Tibial artery (tissue), 4 donors: ENCODE measurements at regions not wholly inside any gene's neighbourhood (a gene's known extent, or its start where the extent isn't known, plus 50 kb on each side); places are given as distances from the start of the nearest gene placed in this dataset.

Experiments
- DNase-seq, 2 donors: peaks; one replicate each; pipeline ENCODE4 v3.0.0-alpha.2; 2019
- H3K27ac ChIP-seq, 2 donors: fragments of 200-600 bp; sonication (generic) in 1 of 2; 1 replicate in 1 of 2; 2 replicates in 1 of 2; pipeline ENCODE4 v1.5.1; 2018 to 2019; ENCODE audit warnings: mild to moderate bottlenecking in 1 of 2
- H3K27me3 ChIP-seq, 2 donors: fragments of 200-600 bp; sonication (generic) in 1 of 2; one replicate each; pipeline versions ENCODE4 v1.5.1 to v1.6.0; 2016 to 2019
- H3K36me3 ChIP-seq, 3 donors: fragments of 200-600 bp; sonication (generic) in 2 of 3; one replicate each; pipeline ENCODE4 v1.5.1; 2016 to 2019; ENCODE audit warnings: mild to moderate bottlenecking in 2 of 3
- H3K4me1 ChIP-seq, 4 donors: fragments of 200-600 bp; sonication (generic) in 2 of 4; 1 replicate in 3 of 4; 2 replicates in 1 of 4; pipeline ENCODE4 v1.5.1; 2016 to 2019
- H3K4me3 ChIP-seq, 2 donors: fragments of 200-600 bp; sonication (generic) in 1 of 2; 1 replicate in 1 of 2; 2 replicates in 1 of 2; pipeline ENCODE4 v1.5.1; 2018 to 2019; ENCODE audit warnings: mild to moderate bottlenecking in 2 of 2
- H3K9me3 ChIP-seq, 3 donors: fragments of 200-600 bp; sonication (generic) in 1 of 3; one replicate each; pipeline ENCODE4 v1.5.1; 2016 to 2019
- intact Hi-C: fragments of 100-400 bp; cut with DNase I; formaldehyde crosslinking; loops from one replicate; pipeline ENCODE4 v1.15.0; 2023; ENCODE audit warnings: low total_unique reads
- TF ChIP-seq, protein P1 (sequence below), 2 experiments: fragments of 200-600 bp in 1 of 2; fragments of 450-650 bp in 1 of 2; IDR thresholded peaks; one replicate each; pipeline ENCODE4 v1.5.1; 2017 to 2019; ENCODE audit warnings: antibody characterized with exemption in 2 of 2, mild to moderate bottlenecking in 1 of 2, moderate library complexity in 1 of 2

DNA sequence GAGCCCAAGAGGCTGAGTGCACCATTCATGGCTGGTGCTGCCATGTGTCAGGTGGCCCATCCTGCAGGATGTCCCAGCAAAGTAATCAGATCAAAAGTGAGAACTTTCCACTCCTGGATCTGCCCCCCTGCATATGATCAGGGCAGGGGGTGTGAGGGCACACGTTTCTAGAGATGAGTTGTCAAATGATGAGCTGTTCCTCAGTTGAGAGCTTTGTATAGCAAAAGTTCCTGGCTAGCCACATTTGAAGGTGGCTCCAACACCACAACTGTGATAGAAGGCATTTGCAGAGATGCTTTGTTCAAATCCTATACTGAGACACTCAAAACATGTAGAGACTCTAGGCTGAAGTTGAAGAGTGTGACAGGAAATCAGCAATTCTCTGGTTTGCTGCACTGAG is 501.8 kb downstream of the BCOR start:
- H3K9me3 ChIP-seq = no peaks in the 10 kb centered on the region
- no peak overlapping the region for H3K4me3 ChIP-seq
- intact Hi-C loops = no loop called here
- H3K27me3 ChIP-seq = no peaks in the 10 kb centered on the region
- H3K27ac ChIP-seq = no peak overlapping the region
- DNase-seq = no peak
- no peaks in the 10 kb centered on the region for H3K36me3 ChIP-seq
- TF ChIP-seq, protein P1, sequence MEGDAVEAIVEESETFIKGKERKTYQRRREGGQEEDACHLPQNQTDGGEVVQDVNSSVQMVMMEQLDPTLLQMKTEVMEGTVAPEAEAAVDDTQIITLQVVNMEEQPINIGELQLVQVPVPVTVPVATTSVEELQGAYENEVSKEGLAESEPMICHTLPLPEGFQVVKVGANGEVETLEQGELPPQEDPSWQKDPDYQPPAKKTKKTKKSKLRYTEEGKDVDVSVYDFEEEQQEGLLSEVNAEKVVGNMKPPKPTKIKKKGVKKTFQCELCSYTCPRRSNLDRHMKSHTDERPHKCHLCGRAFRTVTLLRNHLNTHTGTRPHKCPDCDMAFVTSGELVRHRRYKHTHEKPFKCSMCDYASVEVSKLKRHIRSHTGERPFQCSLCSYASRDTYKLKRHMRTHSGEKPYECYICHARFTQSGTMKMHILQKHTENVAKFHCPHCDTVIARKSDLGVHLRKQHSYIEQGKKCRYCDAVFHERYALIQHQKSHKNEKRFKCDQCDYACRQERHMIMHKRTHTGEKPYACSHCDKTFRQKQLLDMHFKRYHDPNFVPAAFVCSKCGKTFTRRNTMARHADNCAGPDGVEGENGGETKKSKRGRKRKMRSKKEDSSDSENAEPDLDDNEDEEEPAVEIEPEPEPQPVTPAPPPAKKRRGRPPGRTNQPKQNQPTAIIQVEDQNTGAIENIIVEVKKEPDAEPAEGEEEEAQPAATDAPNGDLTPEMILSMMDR (IDR thresholded peaks at IDR 0.05) = no peak
- no peaks in the 10 kb centered on the region for H3K4me1 ChIP-seq

DNA sequence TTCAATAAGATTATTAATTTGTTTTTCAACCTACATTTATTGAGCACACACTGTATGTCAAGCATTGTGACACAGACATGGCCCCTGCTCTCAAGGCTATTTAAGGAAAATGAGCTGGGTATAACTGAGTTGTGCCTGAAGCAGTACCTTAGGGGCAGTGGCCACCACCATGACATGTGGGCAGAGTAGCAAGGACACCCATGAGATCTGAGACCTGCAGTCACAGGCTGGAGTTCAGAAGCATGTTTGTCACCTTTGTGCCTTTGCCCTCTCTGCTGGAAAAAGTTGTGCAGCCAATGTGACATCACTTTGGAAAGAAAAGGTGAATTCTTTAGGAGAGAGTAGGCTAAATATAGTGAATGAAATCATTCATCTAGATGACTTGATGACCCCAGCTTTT is 501.3 kb downstream of the BCOR start:
- no peaks in the 10 kb centered on the region for H3K9me3 ChIP-seq
- H3K27ac ChIP-seq = no peak overlapping the region
- TF ChIP-seq, protein P1 (IDR thresholded peaks at IDR 0.05) = no peak
- intact Hi-C loops = no loop called here
- H3K4me1 ChIP-seq = no peaks in the 10 kb centered on the region
- DNase-seq = no peak
- H3K4me3 ChIP-seq = no peak overlapping the region
- H3K36me3 ChIP-seq = no peaks in the 10 kb centered on the region
- no peaks in the 10 kb centered on the region for H3K27me3 ChIP-seq

DNA sequence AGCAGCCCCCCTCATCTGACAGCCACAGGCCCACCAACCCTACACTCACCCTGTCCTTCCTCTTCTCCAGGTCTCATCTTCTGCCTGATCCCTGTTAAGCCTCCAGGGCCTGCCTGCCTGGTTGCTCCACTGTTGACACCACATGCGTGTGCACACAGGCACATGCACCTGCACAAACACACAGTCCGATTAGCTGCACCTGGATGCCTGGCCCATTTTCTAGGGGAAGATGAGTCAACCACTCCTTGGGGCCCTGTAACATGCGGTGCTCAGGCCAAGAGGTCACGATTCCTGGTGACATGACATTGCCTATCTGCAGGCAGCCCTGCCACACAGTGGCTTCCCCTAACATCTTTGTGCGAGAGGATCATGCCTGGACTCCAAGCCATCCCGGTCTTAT is 498.4 kb downstream of the BCOR start:
- TF ChIP-seq, protein P1 (IDR thresholded peaks at IDR 0.05) = no peak
- intact Hi-C loops = no loop called here
- Histone ChIP-seq H3K9me3 (no peaks in the 10 kb centered on the region), H3K4me1 (peaks cover 0 to 5% (median 0%) of the 10 kb centered on the region in 4 donors), H3K4me3 (no peak overlapping the region), H3K27me3 (no peaks in the 10 kb centered on the region), H3K36me3 (no peaks in the 10 kb centered on the region), H3K27ac (no peak overlapping the region)
- no peak for DNase-seq

DNA sequence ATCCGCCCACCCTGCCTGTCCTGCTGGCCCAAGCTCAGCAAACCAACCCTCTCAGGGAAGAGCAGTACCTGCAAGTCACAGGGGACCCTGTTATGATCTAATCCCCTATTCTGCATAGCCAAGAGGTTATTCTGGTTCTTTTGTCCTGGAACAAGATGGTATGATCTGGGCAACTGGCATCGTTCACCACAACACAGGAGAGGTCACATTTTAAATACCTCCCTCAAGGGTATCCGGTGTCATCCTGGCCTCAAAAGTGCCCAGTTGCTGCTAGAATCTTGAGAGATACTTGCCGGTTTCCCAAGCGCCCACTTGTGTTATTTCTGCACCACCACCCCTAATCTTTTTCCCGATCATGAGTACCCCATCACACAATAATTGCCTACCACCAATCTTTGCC is 497.5 kb downstream of the BCOR start:
- no peak for DNase-seq
- Histone ChIP-seq H3K4me1 (peaks cover 0 to 5% (median 0%) of the 10 kb centered on the region in 4 donors), H3K4me3 (no peak overlapping the region), H3K9me3 (no peaks in the 10 kb centered on the region), H3K27ac (no peak overlapping the region), H3K27me3 (no peaks in the 10 kb centered on the region), H3K36me3 (no peaks in the 10 kb centered on the region)
- TF ChIP-seq, protein P1 (IDR thresholded peaks at IDR 0.05) = no peak
- intact Hi-C loops = no loop called here

DNA sequence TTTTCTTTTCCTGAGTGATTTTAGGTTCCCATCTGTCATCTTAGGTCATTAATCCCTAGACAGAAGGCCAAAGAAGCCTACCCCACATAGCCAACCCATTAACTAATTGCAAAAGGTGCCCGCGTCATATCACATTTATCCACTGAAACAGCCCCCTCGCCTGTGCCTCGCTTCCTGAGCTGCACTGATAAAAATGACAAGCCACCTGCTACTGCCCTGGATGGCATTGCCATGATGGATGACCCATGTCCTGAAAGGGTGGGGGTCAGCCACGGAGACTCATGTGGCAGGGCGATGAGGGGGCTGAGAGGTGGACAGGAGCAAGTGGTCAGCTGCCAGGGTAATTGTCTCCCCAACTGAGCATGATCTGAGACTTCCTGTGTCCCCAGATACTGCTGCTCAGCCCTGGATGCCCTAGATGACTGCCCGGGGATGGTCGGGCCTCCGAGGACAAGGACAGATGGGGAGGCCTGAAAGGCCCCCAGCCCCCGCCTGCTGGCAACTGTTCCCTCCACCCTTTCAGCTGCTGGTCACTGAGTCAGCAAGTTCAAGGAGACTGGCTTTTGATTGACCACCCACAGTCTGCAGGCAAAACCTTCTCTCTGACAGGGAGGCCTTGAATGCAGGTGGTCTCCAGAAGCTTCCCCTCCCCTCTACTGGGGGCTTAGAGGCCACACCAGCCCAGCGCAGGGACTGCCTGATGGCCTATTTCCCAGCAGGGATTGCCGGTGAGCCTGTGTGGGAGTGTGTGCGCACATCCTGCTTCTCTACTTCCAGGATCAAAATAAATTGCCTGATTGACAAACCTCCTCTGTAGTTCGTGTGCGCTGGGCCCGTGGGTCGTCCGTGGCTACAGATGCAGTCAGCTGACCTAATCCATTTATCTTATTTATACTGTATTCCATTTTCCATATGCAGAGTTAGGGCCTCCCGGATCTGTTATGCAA is 496.3 kb downstream of the BCOR start:
- no peaks in the 10 kb centered on the region for H3K36me3 ChIP-seq
- H3K27me3 ChIP-seq = no peaks in the 10 kb centered on the region
- H3K27ac ChIP-seq = no peak overlapping the region
- peaks cover 0 to 4% (median 0%) of the 10 kb centered on the region in 3 donors for H3K9me3 ChIP-seq
- intact Hi-C loops = no loop called here
- no peak for DNase-seq
- no peak overlapping the region for H3K4me3 ChIP-seq
- H3K4me1 ChIP-seq = peaks cover 0 to 5% (median 0%) of the 10 kb centered on the region in 4 donors
- TF ChIP-seq, protein P1 (IDR thresholded peaks at IDR 0.05) = no peak
